GM19438 (cell line): ENCODE measurements at regions not wholly inside any gene's neighbourhood (a gene's known extent, or its start where the extent isn't known, plus 50 kb on each side); places are given as distances from the start of the nearest gene placed in this dataset.
"Not testable (repeated sequence)": the region's sequence is repeated elsewhere in the genome, so short reads cannot be mapped to it uniquely, and the experiment has no call there.

ENCODE experiments used
- ATAC-seq: cut with Tn5 transposase; IDR thresholded peaks from one replicate; pipeline ENCODE4 v1.9.1; 2021; ENCODE audit warnings: low read depth; ENCODE audit not compliant: unreplicated experiment

DNA sequence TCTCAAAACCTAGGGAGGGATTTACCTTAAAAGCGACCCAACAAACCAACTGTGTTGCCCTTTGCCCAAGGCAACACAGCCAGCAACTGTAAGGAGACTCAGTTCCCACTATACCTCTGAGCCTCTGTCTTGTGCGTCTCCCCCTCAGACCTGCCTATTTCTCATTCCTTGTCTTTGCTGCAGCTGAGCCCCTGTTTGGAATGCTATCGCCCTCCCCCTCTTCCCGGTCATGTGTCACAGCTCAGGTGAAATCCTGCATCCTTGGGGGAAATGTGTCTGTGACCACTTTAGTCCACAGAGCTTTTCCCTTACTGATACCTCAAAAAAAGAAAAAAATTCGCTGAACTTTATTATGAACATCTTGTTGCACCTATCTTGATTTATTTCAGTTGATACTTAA, 52.0 kb upstream of the LRIG1 start:
- ATAC-seq = no peak

DNA sequence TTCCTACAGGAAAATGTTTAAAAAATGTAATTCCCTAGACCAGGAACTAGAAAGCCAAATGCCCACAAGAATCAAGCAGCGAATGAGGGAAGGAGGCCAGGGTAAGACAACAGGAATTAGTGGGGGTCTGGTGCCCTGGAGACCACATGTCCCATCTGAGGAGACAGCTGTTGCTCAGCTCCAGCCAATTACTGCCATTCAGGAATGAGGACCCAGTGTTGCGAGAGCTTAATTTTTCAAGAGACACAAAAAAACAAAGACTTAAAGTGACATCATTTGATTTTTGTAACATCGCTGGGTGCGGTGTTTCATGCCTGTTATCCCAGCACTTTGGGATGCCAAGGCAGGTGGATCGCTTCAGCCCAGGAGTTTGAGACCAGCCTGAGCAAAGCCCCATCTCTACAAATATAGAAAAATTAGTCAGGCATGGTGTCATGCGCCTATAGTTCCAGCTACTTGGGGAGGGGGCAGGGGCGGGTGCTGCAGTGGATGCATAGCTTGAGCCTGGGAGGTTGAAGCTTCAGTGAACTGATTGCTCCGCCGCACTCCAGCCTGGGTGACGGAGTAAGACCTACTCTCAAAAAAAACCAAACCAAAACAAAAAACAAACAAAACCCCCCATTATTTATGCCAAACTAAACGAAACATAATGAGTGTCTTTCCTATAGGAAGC, 52.8 kb upstream of the LRIG1 start:
- no peak for ATAC-seq

DNA sequence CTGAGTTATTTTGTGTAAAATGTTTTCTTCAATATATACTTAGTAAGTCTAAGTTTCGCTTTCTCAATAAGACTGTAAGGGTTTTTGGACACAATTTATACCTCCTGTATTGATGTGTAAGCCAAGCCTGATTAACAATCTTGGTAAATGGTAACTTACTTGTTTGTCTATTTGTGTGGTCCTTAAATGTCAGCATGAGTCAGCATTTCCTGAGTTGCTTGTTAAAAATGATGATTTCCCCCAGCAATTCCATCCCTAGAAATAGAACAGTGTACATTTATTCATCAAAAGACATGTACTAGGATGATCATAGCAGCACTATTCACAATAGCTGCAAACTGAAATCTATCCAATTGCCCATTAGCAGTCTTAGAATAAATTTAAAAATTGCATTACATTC, 53.4 kb upstream of the LRIG1 start:
- no peak for ATAC-seq

DNA sequence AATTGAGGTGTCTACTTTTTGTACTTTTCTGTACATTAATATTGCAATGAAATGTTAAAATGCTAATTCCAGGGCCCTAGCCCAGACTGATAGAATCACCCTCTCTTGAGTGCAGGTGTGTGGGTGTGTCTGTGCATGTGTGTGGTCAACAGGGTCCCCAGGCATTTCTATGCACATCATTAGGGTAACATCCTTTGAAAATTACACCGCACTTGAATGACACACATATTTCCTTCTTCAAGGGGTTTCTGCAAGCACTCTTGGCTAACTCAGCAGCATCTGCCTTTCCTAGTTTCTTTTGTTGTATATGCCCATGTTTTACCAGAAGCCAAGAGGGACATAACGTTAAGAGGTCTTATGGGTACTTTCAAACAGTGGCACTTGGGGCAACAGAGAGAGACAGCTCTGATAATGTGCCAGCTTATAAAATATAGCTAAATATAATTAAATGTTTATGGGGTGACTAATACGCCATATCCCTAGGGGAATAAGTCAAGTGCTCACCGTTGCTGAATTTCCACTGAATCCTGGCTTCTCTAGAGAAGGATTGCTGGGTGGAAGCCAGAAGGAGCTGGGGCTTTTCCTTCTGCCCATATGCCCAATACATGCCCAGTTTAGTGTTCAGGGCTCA, 54.5 kb upstream of the LRIG1 start:
- ATAC-seq = no peak

DNA sequence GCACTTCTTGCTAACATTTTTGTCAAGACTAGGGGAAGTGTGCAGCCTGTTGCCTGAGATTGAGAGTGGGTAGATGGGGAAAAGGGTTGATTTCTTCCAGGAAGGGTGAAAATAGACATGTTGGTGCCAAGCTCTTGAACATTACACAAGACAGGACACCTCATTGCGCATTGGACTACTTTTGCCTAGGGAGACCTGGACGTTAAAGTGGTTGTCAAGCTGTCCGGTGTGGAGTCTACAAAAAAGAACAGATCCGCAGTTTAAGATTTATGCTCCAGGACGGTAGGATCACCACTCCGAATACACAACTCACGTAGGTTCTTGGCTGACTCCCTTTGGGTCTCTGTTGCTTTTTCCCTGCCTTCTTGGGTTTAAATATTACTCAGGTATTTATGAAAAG, 56.3 kb upstream of the LRIG1 start:
- ATAC-seq = no peak

DNA sequence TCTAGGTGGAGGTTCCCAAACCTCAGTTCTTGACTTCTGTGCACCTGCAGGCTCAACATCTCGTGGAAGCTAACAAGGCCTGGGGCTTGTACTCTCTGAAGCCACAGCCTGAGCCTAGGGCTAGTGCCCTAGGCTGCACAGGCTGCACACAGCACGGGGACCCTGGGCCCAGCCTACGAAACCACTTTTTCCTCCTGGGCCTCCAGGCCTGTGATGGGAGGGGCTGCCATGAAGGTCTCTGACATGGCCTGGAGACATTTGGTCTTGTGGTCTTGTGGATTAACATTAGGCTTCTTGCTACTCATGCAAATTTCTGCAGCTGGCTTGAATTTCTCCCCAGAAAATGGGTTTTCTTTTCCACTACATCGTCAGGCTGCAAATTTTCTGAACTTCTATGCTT, 59.1 kb upstream of the LRIG1 start:
- ATAC-seq = not testable (repeated sequence)

DNA sequence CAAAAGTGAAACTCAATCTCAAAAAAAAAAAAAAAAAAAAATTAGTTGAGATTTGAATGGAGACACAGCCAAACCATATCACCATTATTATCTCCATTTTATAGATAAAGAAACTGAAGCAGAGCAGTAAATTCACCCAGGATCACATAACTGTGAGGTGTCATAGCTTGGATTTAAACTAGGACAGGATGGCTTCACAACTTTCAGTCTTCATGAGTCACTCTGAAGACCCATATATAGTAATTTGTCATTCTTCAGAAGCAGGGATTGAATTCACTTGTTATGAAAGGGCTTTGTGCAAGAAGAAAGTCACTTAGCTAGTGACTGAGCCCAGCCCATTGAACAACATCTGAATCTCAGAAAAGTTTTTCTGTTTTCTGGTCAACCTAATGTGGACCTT, 60.5 kb upstream of the LRIG1 start:
- no peak for ATAC-seq

DNA sequence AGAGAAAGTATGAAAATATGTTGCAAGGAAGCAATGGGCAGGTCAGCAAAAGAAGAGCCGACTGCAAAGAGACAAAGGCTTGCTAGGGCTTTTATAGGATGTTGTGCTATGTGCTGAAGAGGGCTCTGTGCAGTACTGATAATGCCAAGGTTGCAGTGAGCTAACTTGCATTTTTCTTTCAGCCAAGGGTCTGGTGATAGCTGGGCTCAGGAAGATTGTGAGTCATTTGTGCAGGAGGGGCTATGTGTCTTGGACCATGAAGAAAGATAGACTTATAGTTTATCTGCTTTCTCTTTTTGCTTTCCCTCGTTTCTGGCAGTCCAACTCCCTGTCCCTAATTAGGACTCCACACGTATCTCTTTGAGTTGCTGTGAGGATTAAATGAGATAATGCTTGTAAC, 64.5 kb upstream of the LRIG1 start:
- no peak for ATAC-seq

DNA sequence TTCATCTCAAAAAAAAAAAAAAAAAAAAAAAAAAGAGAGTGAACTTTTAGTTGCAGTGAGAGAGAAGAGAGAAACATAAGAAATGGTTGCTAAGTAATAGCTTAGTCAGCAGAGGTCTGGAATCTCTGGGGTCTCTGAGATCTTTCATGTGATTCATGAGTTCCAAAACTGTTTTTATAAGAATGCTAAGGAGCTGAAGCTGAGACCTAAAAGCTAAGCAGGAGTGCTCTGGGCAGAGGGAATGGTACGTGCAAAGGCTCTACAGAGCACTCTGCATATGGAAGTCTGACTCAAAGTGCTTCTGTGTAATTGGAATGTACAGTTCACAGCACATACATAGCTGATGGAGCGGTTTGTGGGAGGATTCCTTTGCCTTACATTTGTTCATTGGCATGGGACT, 66.3 kb upstream of the LRIG1 start:
- no peak for ATAC-seq

DNA sequence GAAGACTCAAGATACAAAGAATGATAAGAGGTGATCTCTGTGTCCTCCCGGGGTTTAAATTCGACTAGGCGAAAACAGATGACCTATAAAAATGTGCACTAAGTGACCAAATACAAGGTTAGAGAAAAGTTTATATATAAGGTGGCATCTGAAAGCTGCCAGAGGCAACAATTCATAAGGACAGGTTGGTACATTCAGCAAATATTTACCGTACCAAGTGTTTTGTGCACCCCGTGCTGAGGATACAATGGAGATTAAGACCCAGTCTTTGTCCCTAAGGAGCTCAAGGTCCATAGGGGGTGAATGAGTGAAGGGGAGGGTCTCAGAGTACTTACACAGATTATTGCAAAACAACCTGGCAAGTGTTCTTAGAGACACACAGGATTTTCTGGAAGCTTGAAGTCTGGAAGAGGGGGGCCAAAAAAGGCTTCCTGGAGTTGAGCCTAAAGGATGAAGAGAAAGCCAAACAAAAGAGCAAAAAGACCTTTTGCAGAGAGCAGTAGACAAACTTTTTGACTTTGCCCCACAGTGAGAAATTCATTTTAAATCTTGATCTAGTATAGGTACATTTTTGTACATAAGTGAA, 71.4 kb upstream of the LRIG1 start:
- no peak for ATAC-seq

DNA sequence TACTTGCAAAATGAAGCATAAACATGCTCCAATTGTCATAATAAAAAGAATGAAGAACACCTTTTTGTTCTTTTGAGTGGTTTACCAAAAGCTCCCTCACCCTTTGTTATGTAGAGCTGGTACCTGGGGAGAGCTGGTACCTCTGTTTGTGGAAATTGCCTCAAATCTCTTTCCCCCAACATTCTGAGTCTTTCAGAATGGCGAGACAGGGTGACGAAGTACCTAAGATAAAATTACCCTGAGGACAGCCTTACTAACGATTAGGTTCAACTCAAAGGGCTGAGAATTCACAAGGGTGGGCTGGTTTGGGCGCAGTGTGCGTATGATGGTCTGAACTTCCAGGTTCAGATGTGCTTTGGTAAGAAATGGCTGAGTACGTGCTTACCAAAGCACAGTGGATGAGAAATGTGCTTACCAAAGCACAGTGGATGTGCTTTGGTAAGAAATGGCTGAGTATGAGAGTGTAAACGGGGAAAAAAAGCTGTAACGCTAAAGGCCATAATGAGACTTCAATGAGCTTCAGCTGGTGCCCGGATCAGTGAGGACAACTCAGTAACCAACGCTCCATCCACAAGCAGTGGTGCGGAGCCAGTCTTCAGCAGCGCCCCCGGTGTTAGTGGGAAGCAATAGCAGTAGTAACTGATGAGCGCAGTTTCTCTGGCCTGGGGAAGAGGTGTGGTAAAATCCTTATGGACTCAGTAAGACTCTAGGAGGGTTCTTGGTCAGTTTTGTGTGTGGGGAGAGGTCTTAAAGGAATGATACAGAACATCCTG, 72.3 kb upstream of the LRIG1 start:
- peak; percentile 74 for ATAC-seq

DNA sequence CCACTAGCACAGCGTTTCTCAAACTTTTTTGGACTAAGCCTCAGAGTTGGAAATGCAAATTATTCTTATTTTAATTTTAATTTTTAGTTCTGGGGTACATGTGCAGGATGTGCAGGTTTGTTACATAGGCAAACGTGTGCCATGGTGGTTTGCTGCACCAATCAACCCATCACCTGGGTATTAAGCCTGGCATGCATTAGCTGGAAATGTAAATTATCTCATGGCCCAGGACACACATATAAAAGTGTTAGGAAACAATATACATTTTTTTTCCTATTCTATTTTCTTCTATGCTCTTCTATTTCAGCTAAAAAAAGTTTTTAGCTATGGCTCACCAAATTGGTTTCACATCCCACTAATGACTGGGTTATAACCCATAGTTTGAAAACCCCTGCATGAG, 73.3 kb upstream of the LRIG1 start:
- no peak for ATAC-seq

- no peak for ATAC-seq
These were observed 76.8 kb upstream of the LRIG1 start for GRCh38 chr3:66577426-66578203.

DNA sequence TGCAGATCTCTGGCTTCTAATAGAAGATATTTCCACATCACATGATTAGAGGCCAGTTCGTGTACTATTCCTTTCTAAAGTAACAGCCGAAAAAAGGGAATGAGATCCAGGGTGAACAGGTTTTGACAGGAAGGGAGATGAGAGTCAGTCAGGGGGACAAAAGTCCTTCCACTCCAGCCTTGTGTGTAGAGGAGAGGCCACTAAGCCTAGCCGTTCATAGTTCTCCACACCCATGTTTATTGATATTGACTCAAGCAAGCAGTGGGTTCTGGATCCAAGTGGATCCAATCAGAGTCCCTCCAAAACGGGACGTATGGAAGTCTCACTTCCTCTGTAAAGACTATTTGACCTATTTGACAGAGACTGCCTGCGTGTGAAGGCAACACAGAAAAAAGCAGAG, 80.4 kb upstream of the LRIG1 start:
- no peak for ATAC-seq

- ATAC-seq = peak; percentile 92
These were observed 82.0 kb upstream of the LRIG1 start for GRCh38 chr3:66582721-66583423.

- no peak for ATAC-seq
These were observed 82.7 kb upstream of the LRIG1 start for GRCh38 chr3:66583424-66584040.

DNA sequence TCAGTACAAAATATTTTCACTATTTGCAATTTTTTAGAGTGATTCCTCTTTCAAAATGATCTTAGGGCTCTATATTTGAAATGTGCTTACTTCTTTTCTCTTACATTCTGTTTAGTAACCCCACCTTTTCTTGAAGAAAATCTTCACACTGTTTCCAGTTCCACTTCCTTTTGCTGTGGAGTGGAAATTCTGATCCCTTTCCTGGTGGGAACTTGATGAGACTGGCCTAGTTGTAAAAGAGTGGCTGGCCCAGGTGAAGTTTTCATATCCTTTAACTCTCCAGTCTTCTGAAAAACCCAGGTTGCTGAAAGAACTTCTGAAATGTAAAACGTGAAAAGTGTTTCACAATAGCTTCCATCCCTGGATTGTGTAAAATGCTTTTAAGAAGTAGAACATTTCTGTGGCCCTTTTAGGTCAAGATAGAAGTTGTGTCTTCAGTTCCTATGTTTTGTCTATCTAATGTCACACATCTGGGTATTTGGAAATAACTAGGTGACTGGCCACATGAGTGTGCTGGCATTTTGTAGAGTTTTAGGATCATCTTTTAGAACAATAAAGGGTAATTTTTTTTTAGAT, 84.8 kb upstream of the LRIG1 start:
- ATAC-seq = no peak

DNA sequence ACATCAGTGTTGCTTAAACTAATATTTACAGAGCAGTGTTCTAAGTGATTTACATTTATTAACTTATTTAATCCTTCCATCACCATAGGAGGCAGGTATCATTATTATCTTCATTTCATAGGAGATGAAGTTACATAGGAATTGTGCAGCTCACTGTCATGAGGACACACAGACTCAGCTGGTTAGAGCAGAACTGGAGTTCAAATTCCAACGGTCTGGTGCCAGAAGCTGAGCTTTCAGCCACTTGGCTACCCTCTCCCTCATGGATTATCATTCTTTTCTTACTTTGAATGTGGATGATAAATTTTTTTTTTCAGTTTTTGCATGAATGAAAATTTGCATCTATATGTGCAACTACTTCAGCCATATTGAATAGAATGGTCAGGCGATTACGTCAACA, 86.0 kb upstream of the LRIG1 start:
- ATAC-seq = no peak

DNA sequence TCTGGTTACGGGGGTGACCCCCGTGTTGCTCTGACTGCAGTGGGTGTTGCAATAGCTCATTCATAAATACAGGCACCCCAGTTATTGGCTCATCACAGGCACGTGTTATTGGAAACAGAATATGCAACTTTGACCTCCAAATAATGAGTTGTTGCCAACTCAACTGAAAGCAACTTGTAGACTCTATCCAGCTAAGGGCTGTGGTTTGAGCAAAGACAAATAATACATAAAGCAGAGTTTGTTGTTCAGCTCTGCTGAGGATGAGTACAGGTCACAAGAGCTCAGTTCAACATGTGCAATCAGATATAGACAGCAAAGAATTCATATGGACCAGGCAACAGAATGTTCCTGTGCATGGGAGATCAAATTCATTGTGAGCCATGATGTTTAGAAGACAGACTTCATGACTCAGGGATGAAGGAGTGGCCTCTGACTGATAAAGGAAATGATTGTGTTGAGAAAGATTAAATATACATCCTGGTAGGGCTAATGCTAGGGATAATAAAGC, 87.6 kb upstream of the LRIG1 start:
- no peak for ATAC-seq
